AG10803 (cell line): ENCODE measurements at regions not wholly inside any gene's neighbourhood (a gene's known extent, or its start where the extent isn't known, plus 50 kb on each side); places are given as distances from the start of the nearest gene placed in this dataset.

Experiments
- DNase-seq: peaks from one replicate; pipeline ENCODE4 v3.0.0; 2010; ENCODE audit warnings: low read depth
- H3K4me3 ChIP-seq: 2 replicates; pipeline ENCODE4 v1.5.1; 2011; ENCODE audit warnings: mild to moderate bottlenecking, low read length, control low read depth
- TF ChIP-seq, protein P1 (sequence below): conservative IDR thresholded peaks from 2 replicates; pipeline ENCODE4 v1.5.1; 2011; ENCODE audit warnings: mild to moderate bottlenecking, low read length, control low read depth, inconsistent platforms

DNA sequence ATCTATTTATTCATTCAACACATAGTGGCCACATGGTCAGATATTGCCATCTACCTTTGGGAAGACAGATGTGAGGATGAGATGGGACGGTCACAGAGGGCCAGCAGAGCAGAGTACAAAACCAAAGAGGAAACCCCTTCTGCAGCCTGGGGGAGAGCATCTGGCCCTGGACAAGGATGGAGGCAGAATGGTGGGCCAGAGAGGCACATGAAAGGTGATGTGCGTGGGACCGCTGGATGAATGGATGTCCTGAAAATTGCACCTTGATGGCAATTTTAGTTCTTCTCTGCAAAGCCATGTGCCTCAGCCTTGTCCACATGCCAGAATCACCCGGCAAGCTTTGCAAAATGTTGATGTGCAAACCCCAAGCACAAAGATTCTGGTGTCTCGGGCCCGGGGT lies 77.4 kb upstream of the CD93 start:
- H3K4me3 ChIP-seq: no peak overlapping the region
- TF ChIP-seq, protein P1, sequence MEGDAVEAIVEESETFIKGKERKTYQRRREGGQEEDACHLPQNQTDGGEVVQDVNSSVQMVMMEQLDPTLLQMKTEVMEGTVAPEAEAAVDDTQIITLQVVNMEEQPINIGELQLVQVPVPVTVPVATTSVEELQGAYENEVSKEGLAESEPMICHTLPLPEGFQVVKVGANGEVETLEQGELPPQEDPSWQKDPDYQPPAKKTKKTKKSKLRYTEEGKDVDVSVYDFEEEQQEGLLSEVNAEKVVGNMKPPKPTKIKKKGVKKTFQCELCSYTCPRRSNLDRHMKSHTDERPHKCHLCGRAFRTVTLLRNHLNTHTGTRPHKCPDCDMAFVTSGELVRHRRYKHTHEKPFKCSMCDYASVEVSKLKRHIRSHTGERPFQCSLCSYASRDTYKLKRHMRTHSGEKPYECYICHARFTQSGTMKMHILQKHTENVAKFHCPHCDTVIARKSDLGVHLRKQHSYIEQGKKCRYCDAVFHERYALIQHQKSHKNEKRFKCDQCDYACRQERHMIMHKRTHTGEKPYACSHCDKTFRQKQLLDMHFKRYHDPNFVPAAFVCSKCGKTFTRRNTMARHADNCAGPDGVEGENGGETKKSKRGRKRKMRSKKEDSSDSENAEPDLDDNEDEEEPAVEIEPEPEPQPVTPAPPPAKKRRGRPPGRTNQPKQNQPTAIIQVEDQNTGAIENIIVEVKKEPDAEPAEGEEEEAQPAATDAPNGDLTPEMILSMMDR: no peak
- DNase-seq: no peak

DNA sequence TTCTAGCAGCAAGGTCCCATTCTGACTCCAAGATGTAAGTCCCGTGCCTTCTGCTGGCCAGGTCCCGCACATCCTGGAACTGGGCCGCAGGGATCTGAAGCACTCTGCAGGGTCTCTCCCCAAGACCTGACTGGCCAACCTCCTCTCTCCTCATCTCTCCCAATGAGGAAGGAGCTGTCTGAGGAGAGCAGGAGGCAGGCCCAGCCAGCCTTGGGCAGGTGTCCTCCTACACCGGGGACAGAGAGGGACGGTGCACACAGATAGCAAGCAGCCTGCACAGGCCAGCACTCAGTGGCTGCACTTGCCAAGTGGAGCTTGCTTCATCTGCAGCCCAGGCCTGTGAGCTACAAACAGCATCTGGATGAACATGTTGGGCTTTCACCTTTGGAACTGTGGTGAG lies 76.8 kb upstream of the CD93 start:
- no peak overlapping the region for H3K4me3 ChIP-seq
- TF ChIP-seq, protein P1: no peak
- DNase-seq: no peak

GRCh38 chr20:23161968-23162696 lies 76.0 kb upstream of the CD93 start:
- no peak for DNase-seq
- no peak overlapping the region for H3K4me3 ChIP-seq
- TF ChIP-seq, protein P1: no peak

GRCh38 chr20:23161244-23161891 lies 75.2 kb upstream of the CD93 start:
- TF ChIP-seq, protein P1: no peak
- DNase-seq: no peak
- H3K4me3 ChIP-seq: no peak overlapping the region

DNA sequence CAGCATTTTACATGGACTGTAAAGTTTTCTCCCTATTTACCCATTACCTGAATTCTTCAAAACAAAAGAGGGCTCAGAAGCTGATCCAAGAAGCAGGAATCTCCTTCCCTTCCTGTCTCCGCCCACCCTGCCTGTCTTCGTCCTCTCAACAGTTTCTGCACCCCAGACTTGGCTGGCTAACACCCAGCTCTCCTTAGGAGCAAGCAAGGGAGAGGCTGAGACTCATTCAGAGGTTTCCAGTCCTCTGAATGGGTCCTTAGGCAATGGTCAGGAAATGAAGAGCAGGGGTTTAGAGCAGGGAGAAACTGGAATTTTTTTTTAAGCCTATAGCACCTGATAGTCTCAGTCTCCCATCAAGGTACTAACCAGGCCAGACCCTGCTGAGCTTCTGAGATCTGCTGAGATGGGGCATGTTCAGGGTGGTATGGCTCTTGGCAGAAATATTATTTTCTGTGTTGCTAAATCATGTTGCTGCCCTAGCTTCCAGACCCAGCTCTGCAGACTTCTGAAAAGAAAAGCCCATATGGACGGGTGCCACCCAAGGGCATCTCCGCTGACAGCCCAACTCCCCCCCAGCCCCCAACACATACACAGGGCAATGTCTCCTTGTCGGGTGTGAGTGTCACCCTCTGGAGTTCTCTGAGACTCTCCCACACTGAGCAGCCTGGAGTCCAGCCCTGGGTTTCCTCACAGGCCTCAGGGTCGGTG lies 74.6 kb upstream of the CD93 start:
- TF ChIP-seq, protein P1: no peak
- DNase-seq: no peak
- H3K4me3 ChIP-seq: no peak overlapping the region

DNA sequence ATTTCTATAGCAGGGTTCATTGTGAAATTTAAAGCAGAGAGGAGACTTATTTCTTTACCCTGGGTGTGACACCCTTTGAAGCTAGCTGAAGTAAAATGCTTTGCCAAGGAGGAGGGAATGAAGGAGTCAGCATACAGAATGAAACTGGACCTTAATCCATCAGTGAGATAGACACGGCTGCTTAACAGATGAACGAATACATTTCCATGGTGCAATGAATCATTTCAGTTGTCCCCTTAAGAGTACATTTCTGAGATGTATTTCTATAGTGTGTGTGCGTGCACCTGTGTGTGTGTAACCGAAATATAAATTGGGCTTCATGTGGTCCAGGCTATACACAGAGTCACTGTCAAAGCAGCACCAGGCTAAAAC lies 73.8 kb upstream of the CD93 start:
- TF ChIP-seq, protein P1: no peak
- DNase-seq: no peak
- no peak overlapping the region for H3K4me3 ChIP-seq
